GM13976 (cell line): ENCODE measurements at regions not wholly inside any gene's neighbourhood (a gene's known extent, or its start where the extent isn't known, plus 50 kb on each side); places are given as distances from the start of the nearest gene placed in this dataset.

Experiments used
- DNase-seq: peaks from one replicate; pipeline ENCODE4 v3.0.0; 2012; ENCODE audit warnings: low spot score
- CTCF ChIP-seq: IDR thresholded peaks from 2 replicates; pipeline ENCODE4 v1.5.1; 2012; ENCODE audit warnings: borderline replicate concordance, mild to moderate bottlenecking; ENCODE audit not compliant: insufficient read depth; ENCODE audit errors: extremely low read depth, missing control alignments, control extremely low read depth
- in situ Hi-C: fragments of 300-500 bp; cut with MboI; formaldehyde crosslinking; loops from one replicate; pipeline ENCODE4 v1.12.0; 2022; ENCODE audit warnings: low sequenced_read_pairs, mixed read lengths, inconsistent platforms; ENCODE audit not compliant: unreplicated experiment

GRCh38 chr4:126207910-126208309 is 893.2 kb downstream of the FAT4 start:
- no peak for TF ChIP-seq CTCF
- in situ Hi-C loops, result no loop called here
- DNase-seq, result no peak

- DNase-seq, result no peak
- in situ Hi-C loops, result no loop called here
- no peak for TF ChIP-seq CTCF
Measured at GRCh38 chr4:126209147-126209546, 894.4 kb downstream of the FAT4 start.

- TF ChIP-seq CTCF, result no peak
- DNase-seq, result no peak
- in situ Hi-C loops, result no loop called here
Measured at GRCh38 chr4:126213996-126214395, 899.2 kb downstream of the FAT4 start.

- TF ChIP-seq CTCF, result no peak
- in situ Hi-C loops, result no loop called here
- DNase-seq, result no peak
Measured at GRCh38 chr4:126215759-126216158, 901.0 kb downstream of the FAT4 start.

- no peak for DNase-seq
- TF ChIP-seq CTCF, result no peak
- in situ Hi-C loops, result no loop called here
Measured at GRCh38 chr4:126216611-126217010, 901.9 kb downstream of the FAT4 start.

- no peak for TF ChIP-seq CTCF
- in situ Hi-C loops, result no loop called here
- no peak for DNase-seq
Measured at GRCh38 chr4:126221282-126221681, 906.5 kb downstream of the FAT4 start.

- in situ Hi-C loops, result no loop called here
- DNase-seq, result no peak
- TF ChIP-seq CTCF, result no peak
Measured at GRCh38 chr4:126221717-126222340, 907.1 kb downstream of the FAT4 start.
